WTC11 (cell line): ENCODE measurements at regions not wholly inside any gene's neighbourhood (a gene's known extent, or its start where the extent isn't known, plus 50 kb on each side); places are given as distances from the start of the nearest gene placed in this dataset.

ENCODE experiments used
- ATAC-seq: fragments of 200-7000 bp; cut with Tn5 transposase; 2 replicates; pipeline ENCODE4 v1.10.0; 2021; ENCODE audit warnings: mild to moderate bottlenecking, moderate library complexity
- CTCF ChIA-PET: fragments of 300-600 bp; sonication (Branson Sonifier 250); formaldehyde crosslinking; loops from one replicate; lab custom pipeline; 2021; ENCODE audit warnings: antibody characterized with exemption; lab: Charles Lee
- POLR2A ChIA-PET: fragments of 350-600 bp; sonication (Branson Sonifier 250); formaldehyde crosslinking; loops from one replicate; lab custom pipeline; 2021; ENCODE audit warnings: antibody characterized with exemption; lab: Charles Lee
- DNase-seq: peaks from one replicate; pipeline ENCODE4 v3.0.0; 2021; ENCODE audit warnings: low spot score
- H3K27ac Mint-ChIP-seq: 2 replicates; pipeline ENCODE4 v1.8.0; 2021; ENCODE audit warnings: mixed read lengths
- H3K27me3 Mint-ChIP-seq: 2 replicates; pipeline ENCODE4 v1.8.0; 2021; ENCODE audit warnings: low read depth, mild to moderate bottlenecking, moderate library complexity, mixed read lengths
- H3K36me3 Mint-ChIP-seq: 2 replicates; pipeline ENCODE4 v1.8.0; 2021; ENCODE audit warnings: mixed read lengths
- H3K4me1 Mint-ChIP-seq: 2 replicates; pipeline ENCODE4 v1.8.0; 2022; ENCODE audit warnings: mixed read lengths
- H3K4me3 Mint-ChIP-seq: 2 replicates; pipeline ENCODE4 v1.8.0; 2021; ENCODE audit warnings: mild to moderate bottlenecking, moderate library complexity, mixed read lengths
- H3K9me3 Mint-ChIP-seq: 2 replicates; pipeline ENCODE4 v1.8.0; 2021; ENCODE audit warnings: mixed read lengths
- ARID4B ChIP-seq: sonication (generic); formaldehyde crosslinking; IDR thresholded peaks from 2 replicates; pipeline ENCODE4 v1.8.0; 2023; ENCODE audit warnings: missing genetic modification reagents, mild to moderate bottlenecking, borderline replicate concordance
- ATF6 ChIP-seq: sonication (generic); formaldehyde crosslinking; IDR thresholded peaks from 2 replicates; pipeline ENCODE4 v1.8.1; 2023; ENCODE audit warnings: mild to moderate bottlenecking, missing genetic modification reagents
- ELF4 ChIP-seq: sonication (generic); formaldehyde crosslinking; IDR thresholded peaks from 2 replicates; pipeline ENCODE4 v1.8.1; 2022; ENCODE audit warnings: low read depth, mild to moderate bottlenecking, moderate library complexity, missing genetic modification reagents
- FOXP1 ChIP-seq: sonication (generic); formaldehyde crosslinking; IDR thresholded peaks from 2 replicates; pipeline ENCODE4 v1.8.0; 2022; ENCODE audit warnings: missing genetic modification reagents, mild to moderate bottlenecking, moderate library complexity, borderline replicate concordance
- IRF1 ChIP-seq: sonication (generic); formaldehyde crosslinking; IDR thresholded peaks from 2 replicates; pipeline ENCODE4 v1.8.0; 2023; ENCODE audit warnings: missing genetic modification reagents
- NR1H2 ChIP-seq: sonication (generic); formaldehyde crosslinking; IDR thresholded peaks from 2 replicates; pipeline ENCODE4 v1.9.0; 2021; ENCODE audit warnings: mild to moderate bottlenecking, moderate library complexity, missing genetic modification reagents
- PRDM15 ChIP-seq: sonication (generic); formaldehyde crosslinking; IDR thresholded peaks from 2 replicates; pipeline ENCODE4 v1.8.0; 2022; ENCODE audit warnings: missing genetic modification reagents
- PRRX2 ChIP-seq: fragments of 250-450 bp; sonication (Bioruptor Pico); IDR thresholded peaks from 2 replicates; pipeline ENCODE4 v1.8.0; 2021; ENCODE audit warnings: mild to moderate bottlenecking
- ZNF121 ChIP-seq: sonication (generic); formaldehyde crosslinking; IDR thresholded peaks from 2 replicates; pipeline ENCODE4 v1.8.0; 2023; ENCODE audit warnings: missing genetic modification reagents
- ZNF138 ChIP-seq: sonication (generic); formaldehyde crosslinking; conservative IDR thresholded peaks from 2 replicates; pipeline ENCODE4 v1.8.1; 2022; ENCODE audit warnings: mild to moderate bottlenecking, moderate library complexity, missing genetic modification reagents
- ZNF512 ChIP-seq: sonication (generic); formaldehyde crosslinking; IDR thresholded peaks from 2 replicates; pipeline ENCODE4 v1.8.1; 2022; ENCODE audit warnings: missing genetic modification reagents, borderline replicate concordance
- TF ChIP-seq, protein P1 (sequence below): sonication (generic); formaldehyde crosslinking; conservative IDR thresholded peaks from 2 replicates; pipeline ENCODE4 v1.8.1; 2022; ENCODE audit warnings: mild to moderate bottlenecking, missing genetic modification reagents
- TF ChIP-seq, protein P2 (sequence below): sonication (generic); formaldehyde crosslinking; IDR thresholded peaks from 2 replicates; pipeline ENCODE4 v1.8.1; 2022; ENCODE audit warnings: mild to moderate bottlenecking, missing genetic modification reagents, moderate library complexity, borderline replicate concordance

DNA sequence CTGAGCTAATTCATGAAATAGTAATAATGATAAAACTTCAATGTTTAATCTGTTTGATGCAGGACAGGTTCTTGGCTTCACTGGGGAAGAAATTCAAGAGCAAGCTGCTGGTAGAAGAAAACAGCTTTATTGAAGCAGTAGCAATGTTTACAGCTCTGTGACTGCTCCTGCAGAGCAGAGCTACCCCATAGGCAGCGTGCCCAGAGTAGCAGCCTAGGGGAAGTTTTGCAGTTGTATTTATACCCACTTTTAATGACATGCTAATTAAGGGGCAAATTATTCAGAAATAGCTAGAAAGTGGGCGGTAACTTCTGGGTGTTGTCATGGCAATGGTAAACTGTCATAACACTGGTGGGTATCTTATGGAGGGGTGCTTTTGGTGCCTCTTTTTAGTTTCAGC lies 518.0 kb downstream of the RFPL4B start (continued):
- no peak for TF ChIP-seq ARID4B
- no peak for TF ChIP-seq IRF1 (CRISPR knock-in tag)
- TF ChIP-seq ZNF138 (CRISPR knock-in tag), result no peak
- no peak for TF ChIP-seq FOXP1 (CRISPR knock-in tag)
- TF ChIP-seq PRDM15 (CRISPR knock-in tag), result no peak
- TF ChIP-seq, protein P1, sequence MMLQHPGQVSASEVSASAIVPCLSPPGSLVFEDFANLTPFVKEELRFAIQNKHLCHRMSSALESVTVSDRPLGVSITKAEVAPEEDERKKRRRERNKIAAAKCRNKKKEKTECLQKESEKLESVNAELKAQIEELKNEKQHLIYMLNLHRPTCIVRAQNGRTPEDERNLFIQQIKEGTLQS (CRISPR knock-in tag), result no peak
- no peak for TF ChIP-seq PRRX2 (CRISPR knock-in tag)

- ChIA-PET CTCF (no interaction called here), POLR2A (no interaction called here)
- peaks cover 3% of the 10 kb centered on the region; the same call in 1 of the 2 replicates for H3K4me1 Mint-ChIP-seq
- ATAC-seq (no peak; the same call in 1 of the 2 replicates), DNase-seq (no peak)
- peaks cover 16% of the 10 kb centered on the region; the same call in 1 of the 2 replicates for H3K36me3 Mint-ChIP-seq
- H3K27ac Mint-ChIP-seq, result no peak overlapping the region
- H3K27me3 Mint-ChIP-seq, result no peaks in the 10 kb centered on the region
- no peak overlapping the region for H3K4me3 Mint-ChIP-seq
- peaks cover 19% of the 10 kb centered on the region for H3K9me3 Mint-ChIP-seq
- no peak for TF ChIP-seq ELF4
- no peak for TF ChIP-seq PRDM15 (CRISPR knock-in tag)
- TF ChIP-seq, protein P2, sequence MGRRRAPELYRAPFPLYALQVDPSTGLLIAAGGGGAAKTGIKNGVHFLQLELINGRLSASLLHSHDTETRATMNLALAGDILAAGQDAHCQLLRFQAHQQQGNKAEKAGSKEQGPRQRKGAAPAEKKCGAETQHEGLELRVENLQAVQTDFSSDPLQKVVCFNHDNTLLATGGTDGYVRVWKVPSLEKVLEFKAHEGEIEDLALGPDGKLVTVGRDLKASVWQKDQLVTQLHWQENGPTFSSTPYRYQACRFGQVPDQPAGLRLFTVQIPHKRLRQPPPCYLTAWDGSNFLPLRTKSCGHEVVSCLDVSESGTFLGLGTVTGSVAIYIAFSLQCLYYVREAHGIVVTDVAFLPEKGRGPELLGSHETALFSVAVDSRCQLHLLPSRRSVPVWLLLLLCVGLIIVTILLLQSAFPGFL (CRISPR knock-in tag), result no peak
- no peak for TF ChIP-seq ZNF512
- no peak for TF ChIP-seq ATF6 (CRISPR knock-in tag)
- no peak for TF ChIP-seq NR1H2
- TF ChIP-seq ZNF121 (CRISPR knock-in tag), result no peak
Observed at GRCh38 chr6:112874881-112875280, 527.8 kb downstream of the RFPL4B start.
